ELR (cell line): ENCODE measurements at regions not wholly inside any gene's neighbourhood (a gene's known extent, or its start where the extent isn't known, plus 50 kb on each side); places are given as distances from the start of the nearest gene placed in this dataset.
"Not testable (repeated sequence)": the region's sequence is repeated elsewhere in the genome, so short reads cannot be mapped to it uniquely, and the experiment has no call there.

Experiments used
- DNase-seq: peaks from one replicate; pipeline ENCODE4 v3.0.0-alpha.2; 2015; ENCODE audit warnings: low read depth

DNA sequence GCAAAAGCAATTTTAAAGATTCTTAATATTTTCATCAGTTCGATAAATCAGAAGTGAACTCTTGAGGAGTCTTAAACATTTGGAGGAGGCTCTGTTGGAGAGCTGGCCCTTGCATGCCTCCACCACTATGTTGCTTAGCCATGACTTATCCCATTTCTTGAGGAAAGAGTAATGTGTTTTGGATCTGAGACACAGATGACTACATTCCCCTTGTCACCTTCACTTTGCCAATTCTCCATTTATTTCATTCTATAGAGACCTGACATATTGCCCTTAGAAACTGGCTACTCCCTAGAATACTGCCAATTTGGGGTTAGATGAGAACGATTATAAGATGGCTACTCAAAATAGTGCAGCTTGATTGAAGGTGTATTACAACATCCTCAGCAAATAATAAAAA is 157.4 kb upstream of the TMEM260 start:
- no peak for DNase-seq

DNA sequence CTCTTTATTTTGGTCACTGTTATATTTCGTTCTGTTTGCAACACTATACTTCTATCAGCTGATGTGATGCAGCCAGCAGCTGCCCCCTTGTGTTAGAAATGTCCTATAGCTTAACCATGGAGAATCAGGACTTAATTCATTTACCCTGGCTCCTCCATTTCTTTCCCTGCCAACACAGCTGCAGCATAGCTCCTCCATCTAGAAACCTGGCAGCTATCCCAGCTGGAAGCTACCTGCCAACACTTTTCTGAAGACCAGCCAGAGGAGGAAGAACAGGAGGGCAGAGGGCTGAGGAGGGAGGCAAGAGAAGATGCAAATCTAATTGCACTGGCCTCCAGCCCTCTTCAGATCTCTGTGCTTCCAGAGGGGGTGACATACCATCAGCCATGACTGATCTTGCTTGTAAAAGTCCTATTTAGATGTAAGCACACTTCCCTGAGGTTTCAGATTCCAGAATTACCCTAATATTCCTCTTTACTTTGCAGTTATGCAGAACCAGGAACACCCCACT is 156.8 kb upstream of the TMEM260 start:
- peak; percentile 48 for DNase-seq

- no peak for DNase-seq
Observed at GRCh38 chr14:56423544-56423943, 156.1 kb upstream of the TMEM260 start.

DNA sequence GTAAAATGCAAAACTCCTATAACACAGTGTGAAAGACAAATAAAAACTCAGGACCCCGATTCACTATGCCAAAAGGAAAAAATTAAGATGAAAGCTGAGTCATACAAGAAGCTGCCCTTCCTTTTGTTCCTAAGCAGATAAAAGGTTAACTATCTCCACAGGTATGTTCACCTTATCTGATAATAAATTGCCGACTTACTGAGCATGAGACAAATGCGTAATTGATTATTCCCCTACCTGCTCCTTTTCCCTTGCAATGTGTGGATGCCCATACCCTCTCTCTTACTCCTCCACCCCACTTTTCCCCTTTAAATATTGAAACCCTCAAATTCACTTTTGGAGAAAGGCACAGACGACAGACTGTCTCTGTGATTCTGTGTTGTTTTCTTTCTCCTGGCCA is 148.6 kb upstream of the TMEM260 start:
- DNase-seq: no peak

DNA sequence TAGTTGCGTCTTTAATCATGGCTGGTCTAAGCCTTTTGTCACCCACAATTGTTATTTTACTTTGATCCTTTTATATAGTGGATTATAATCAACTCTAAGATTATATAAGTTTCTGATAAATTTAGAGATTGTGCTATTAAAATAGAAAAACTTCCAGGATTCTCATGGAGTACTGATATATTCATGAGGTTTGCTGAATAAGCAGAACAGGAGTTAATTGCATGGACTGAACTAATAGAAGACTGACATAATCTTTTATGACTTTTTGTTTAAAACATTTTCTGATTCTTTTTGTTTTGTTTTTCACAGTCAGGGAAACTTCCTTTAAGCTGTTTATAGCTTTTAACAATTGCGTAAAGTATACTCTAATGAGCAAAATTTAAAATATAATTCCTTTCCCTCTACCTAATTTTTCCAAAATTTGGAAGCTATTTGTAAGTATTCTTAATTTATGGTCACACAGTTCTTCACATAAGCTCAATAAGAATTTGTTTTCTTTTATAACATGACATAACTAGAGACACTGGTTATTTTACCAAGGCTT is 129.9 kb upstream of the TMEM260 start:
- no peak for DNase-seq

DNA sequence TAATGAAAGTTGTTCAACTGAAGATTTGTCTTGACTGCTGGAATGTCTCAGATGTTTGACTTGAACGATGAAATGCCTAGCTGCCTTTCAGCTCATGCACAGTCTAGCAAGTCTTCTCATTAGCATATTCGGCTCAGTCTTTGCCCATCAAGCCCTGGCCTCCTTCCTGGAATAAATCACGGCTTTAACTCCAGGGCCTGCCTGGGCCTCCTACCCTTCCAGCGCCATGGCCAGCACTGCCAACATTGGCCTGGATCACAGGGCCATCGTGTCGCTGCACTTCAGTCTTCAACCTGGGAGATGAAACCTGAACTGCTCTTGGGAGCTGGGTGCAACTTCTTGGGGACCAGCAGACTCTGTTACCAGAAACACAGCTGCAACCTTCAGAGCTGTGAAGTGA is 126.7 kb upstream of the TMEM260 start:
- no peak for DNase-seq

DNA sequence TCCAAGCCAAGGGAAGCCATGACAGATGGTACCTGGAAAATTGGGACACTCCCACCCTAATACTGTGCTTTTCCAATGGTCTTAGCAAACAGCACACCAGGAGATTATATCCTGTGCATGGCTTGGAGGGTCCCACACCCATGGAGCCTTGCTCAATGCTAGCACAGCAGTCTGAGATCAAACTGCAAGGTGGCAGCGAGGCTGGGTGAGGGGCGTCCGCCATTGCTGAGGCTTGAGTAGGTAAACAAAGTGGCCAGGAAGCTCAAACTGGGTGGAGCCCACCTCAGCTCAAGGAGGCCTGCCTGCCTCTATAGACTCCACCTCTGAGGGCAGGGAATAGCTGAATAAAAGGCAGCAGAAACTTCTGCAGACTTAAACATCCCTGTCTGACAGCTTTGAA is 124.9 kb upstream of the TMEM260 start:
- not testable (repeated sequence) for DNase-seq

DNA sequence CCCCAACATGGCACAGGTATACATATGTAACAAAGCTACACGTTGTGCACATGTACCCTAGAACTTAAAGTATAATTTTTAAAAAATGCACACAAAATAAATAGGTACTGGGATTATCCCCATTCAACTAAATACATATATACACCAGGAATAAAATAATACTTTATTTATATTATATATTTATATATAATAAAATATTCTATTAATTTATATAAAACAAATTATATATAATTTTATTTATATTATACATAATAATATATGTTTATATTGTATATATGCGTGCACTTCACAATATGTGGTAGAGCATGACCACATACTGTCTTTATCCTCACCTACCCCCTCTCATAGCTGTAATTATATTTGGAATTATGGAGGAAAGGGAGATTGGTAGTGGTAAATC is 119.1 kb upstream of the TMEM260 start:
- DNase-seq: no peak

- DNase-seq: no peak
Observed at GRCh38 chr14:56461276-56462275, 118.0 kb upstream of the TMEM260 start.

DNA sequence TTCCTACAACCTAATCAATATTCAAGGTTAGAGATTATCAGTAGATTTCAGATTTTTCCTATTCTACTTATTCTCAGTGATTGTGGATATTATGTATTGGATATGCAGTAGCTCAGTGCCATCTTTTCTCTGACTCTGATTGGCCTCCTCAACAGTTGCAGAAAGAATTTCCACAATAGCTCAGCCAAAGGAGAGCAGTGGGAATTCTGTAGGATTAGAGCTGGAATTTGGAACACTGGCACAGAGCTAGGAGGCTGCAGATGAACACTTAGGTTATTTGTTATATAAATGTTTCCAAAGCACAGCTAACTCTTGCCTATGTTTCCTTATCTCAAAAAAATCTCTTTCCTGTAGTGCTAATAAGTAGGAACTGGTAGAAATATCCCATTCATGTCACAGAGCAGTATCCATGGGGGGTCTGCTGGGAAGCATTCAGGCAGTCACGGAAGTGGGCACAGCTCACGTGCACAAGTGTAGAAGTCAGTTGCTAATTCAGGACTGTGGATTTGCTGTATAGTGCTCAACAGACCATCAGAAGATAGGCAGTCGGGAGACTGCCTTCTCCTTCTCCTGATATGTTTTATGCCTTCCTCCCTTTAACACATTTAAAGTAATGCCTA is 116.2 kb upstream of the TMEM260 start:
- no peak for DNase-seq

GRCh38 chr14:56471056-56471455 is 108.5 kb upstream of the TMEM260 start:
- DNase-seq: no peak

DNA sequence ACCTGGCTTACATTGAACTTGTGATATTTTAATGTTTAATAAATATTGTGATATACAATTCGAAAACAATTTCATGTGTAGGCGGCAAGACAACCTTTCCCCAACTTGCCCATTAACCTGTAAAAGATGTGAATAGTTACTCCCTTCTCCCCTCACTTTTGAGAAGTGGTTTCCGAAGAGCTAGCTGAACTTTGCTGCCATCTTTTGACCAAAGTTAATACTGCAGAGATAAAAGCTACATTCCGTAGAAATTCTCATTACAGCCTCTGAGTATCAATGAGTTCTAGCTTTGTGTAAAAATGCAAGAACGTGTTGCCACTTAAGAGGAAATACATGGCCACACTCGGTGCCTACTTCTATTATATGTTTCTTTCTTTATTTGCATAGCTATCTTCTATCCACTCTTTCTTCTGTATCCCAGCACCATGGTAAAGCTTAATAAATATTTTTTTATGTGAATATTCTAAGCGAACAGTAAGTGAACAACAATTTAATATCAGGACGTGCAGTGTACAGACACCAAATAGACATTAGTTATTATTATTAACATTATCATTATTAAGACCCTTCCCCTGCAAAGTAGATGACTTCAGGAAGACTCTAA is 105.1 kb upstream of the TMEM260 start:
- DNase-seq: peak; percentile 50

GRCh38 chr14:56482310-56482911 is 97.2 kb upstream of the TMEM260 start:
- peak; percentile 20 for DNase-seq

GRCh38 chr14:56487090-56487667 is 92.4 kb upstream of the TMEM260 start:
- DNase-seq: peak; percentile 36

DNA sequence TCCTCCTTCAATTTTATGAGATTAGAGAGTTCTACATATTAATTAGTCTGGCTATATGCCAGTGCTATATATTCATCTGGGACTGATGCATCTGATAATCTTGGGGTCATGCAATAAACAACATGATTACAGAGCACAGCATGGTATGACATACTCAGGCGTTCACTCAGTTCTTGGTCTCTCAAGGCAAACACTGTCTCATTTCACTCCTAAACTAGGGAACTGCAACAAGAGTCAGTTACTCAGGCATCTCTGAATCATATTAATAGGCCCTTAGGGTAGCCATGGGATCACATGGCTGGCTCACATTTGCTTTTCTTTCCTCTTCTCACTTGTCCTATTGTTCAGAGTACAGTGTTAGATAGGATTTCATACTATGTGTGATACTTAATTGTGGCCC is 91.8 kb upstream of the TMEM260 start:
- peak; percentile 58 for DNase-seq

- DNase-seq: no peak
Observed at GRCh38 chr14:56488306-56488705, 91.3 kb upstream of the TMEM260 start.

GRCh38 chr14:56490379-56490778 is 89.2 kb upstream of the TMEM260 start:
- peak; percentile 64 for DNase-seq

- peak; percentile 67 for DNase-seq
Observed at GRCh38 chr14:56491299-56492285, 88.0 kb upstream of the TMEM260 start.

DNA sequence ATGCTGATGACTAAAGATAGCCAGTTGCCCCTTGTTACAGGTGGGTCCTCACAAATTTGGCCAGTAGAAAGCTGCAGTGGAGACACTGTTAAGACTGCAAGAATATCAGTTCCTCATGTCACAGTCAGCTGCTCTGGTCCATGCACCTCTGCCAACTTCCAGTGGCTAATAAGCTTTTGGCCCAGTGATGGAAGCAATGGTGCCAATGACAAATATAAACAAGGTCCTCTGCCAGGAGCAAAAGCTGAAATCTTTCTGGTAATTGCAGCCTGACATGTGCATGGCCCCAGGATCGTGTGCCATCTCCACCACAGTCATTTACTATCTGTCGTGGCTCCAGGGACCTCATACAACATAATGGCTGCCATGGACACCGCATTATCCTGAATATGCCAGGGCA is 85.4 kb upstream of the TMEM260 start:
- DNase-seq: no peak

DNA sequence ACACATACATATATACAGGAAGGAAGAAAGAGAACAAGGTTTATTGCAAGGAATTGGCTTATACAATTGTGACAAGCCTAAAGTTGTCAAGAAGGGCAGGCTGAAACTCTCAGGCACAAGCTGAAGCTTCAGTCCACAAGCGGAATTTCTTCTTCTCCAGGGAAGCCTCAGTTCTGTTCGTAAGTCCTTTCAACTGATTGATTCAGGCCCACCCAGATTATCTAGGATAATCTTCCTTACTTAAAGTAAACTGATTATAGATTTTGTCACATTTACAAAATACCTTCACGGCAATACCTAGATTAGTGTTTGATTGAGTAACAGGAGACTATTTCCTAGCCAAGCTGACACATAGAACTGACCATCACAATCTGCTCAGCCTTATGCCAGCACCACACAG is 81.5 kb upstream of the TMEM260 start:
- DNase-seq: no peak
